ENCODE measurements at regions not wholly inside any gene's neighbourhood (a gene's known extent, or its start where the extent isn't known, plus 50 kb on each side); places are given as distances from the start of the nearest gene placed in this dataset.
"Not testable (repeated sequence)": the region's sequence is repeated elsewhere in the genome, so short reads cannot be mapped to it uniquely, and the experiment has no call there.

- TF ChIP-seq EZH2 (IDR thresholded peaks at IDR 0.05); POLR2AphosphoS5 (IDR thresholded peaks at IDR 0.05; ENCODE audit: borderline replicate concordance, low read depth, low read length): not testable (repeated sequence)
Measured at GRCh38 chr2:234876621-234877020, 75.2 kb upstream of the SH3BP4 start.
